ENCODE measurements at regions not wholly inside any gene's neighbourhood (a gene's known extent, or its start where the extent isn't known, plus 50 kb on each side); places are given as distances from the start of the nearest gene placed in this dataset.

DNA sequence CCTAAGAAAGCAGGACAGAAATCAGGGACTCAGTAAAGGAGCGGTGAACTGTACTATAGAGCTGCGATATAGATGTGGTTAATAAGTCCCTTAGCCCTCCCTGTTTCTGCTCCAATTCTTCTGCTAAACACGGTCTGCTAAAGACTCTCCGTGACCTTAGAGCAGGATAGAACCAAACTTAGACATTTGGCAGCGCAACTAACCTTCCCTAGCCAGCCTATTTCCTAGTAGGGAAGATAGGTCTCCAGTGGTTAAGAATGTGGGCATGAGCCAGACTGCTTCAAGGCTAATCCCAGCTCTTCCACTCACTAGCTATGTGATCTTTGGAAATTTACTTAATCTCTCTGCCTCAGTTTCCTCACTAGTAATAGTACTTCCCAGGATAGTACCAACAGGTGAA lies 193.6 kb upstream of the IL12A start:
- H4K20me1 ChIP-seq (ENCODE audit: insufficient read depth, low read length) = peaks cover 24% of the 10 kb centered on the region
- H3K4me2 ChIP-seq (ENCODE audit: insufficient read depth, low read length) = no peak overlapping the region
- H3K27me3 ChIP-seq (ENCODE audit: insufficient read depth, low read length) = no peaks in the 10 kb centered on the region
- H3K36me3 ChIP-seq (ENCODE audit: insufficient read depth, low read length) = peaks cover 4% of the 10 kb centered on the region
- peaks cover 39% of the 10 kb centered on the region for H3K4me1 ChIP-seq (ENCODE audit: insufficient read depth, low read length)
- peaks cover 99% of the 10 kb centered on the region for H3K79me2 ChIP-seq (ENCODE audit: insufficient read depth, low read length)
- DNase-seq (ENCODE audit: insufficient read length, low spot score, missing footprints) = no peak
- H3K27ac ChIP-seq (ENCODE audit: low read depth, low read length) = no peak overlapping the region
- TF ChIP-seq, protein P1, sequence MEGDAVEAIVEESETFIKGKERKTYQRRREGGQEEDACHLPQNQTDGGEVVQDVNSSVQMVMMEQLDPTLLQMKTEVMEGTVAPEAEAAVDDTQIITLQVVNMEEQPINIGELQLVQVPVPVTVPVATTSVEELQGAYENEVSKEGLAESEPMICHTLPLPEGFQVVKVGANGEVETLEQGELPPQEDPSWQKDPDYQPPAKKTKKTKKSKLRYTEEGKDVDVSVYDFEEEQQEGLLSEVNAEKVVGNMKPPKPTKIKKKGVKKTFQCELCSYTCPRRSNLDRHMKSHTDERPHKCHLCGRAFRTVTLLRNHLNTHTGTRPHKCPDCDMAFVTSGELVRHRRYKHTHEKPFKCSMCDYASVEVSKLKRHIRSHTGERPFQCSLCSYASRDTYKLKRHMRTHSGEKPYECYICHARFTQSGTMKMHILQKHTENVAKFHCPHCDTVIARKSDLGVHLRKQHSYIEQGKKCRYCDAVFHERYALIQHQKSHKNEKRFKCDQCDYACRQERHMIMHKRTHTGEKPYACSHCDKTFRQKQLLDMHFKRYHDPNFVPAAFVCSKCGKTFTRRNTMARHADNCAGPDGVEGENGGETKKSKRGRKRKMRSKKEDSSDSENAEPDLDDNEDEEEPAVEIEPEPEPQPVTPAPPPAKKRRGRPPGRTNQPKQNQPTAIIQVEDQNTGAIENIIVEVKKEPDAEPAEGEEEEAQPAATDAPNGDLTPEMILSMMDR (IDR thresholded peaks at IDR 0.05; ENCODE audit: extremely low read depth, low read depth, low read length) = no peak
- no peak overlapping the region for H2AFZ ChIP-seq (ENCODE audit: low read length)
- H3K4me3 ChIP-seq (ENCODE audit: insufficient read depth, low read length) = no peak overlapping the region
- no peaks in the 10 kb centered on the region for H3K9me3 ChIP-seq (ENCODE audit: low read depth, low read length)

DNA sequence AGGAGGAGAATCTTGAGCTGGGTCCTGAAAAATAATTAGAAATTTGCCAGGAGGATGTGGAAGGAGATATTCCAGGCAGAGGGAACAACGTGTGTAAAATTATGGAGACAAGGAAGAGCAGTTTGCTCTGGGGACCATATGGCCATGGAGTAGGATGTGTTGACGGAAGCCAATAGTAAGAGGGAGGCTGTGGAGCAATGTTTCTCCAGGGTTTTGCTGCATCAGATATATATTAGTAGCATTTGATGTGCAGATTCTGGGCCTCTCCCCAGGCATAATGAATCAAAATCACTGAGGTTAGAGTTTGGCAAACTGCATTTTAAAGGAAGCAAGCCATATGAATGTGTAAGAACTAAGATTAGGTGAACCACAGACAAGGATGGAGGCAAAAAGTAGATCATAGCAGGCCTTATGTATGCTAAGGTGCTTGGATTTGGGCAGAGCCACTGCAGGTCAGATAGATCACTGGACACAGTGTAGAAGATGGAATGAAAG lies 192.9 kb upstream of the IL12A start:
- H2AFZ ChIP-seq (ENCODE audit: low read length) = no peak overlapping the region
- peaks cover 26% of the 10 kb centered on the region for H4K20me1 ChIP-seq (ENCODE audit: insufficient read depth, low read length)
- no peak overlapping the region for H3K4me2 ChIP-seq (ENCODE audit: insufficient read depth, low read length)
- peak overlapping the region; percentile 76 for H3K27ac ChIP-seq (ENCODE audit: low read depth, low read length)
- TF ChIP-seq, protein P1 (IDR thresholded peaks at IDR 0.05; ENCODE audit: extremely low read depth, low read depth, low read length) = no peak
- H3K4me3 ChIP-seq (ENCODE audit: insufficient read depth, low read length) = no peak overlapping the region
- peaks cover 46% of the 10 kb centered on the region for H3K4me1 ChIP-seq (ENCODE audit: insufficient read depth, low read length)
- H3K36me3 ChIP-seq (ENCODE audit: insufficient read depth, low read length) = peaks cover 4% of the 10 kb centered on the region
- H3K27me3 ChIP-seq (ENCODE audit: insufficient read depth, low read length) = no peaks in the 10 kb centered on the region
- H3K79me2 ChIP-seq (ENCODE audit: insufficient read depth, low read length) = peaks cover 99% of the 10 kb centered on the region
- H3K9me3 ChIP-seq (ENCODE audit: low read depth, low read length) = no peaks in the 10 kb centered on the region
- no peak for DNase-seq (ENCODE audit: insufficient read length, low spot score, missing footprints)

DNA sequence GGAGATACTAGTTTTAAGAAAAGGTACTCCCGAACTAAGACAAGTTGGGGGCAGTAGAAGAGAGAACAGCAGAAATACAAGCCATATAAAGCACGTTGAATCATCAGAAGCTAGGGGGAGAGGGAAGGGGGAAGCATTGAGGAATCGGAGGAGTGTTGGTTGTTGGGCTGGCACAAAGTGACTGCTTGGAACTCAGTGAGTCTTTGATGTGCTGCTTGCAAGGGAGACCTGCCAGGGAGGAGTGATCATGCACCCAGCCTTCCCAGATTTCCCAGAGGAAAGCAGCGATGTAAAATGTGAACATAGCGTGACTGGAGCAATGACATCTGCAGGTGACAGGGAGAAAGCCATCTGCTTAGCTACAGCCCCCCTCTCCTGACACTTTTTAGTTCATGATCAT lies 192.4 kb upstream of the IL12A start:
- no peaks in the 10 kb centered on the region for H3K9me3 ChIP-seq (ENCODE audit: low read depth, low read length)
- peaks cover under 1% of the 10 kb centered on the region for H3K36me3 ChIP-seq (ENCODE audit: insufficient read depth, low read length)
- H3K27ac ChIP-seq (ENCODE audit: low read depth, low read length) = peak overlapping the region; percentile 76
- H4K20me1 ChIP-seq (ENCODE audit: insufficient read depth, low read length) = peaks cover 26% of the 10 kb centered on the region
- H3K4me1 ChIP-seq (ENCODE audit: insufficient read depth, low read length) = peaks cover 51% of the 10 kb centered on the region
- no peaks in the 10 kb centered on the region for H3K27me3 ChIP-seq (ENCODE audit: insufficient read depth, low read length)
- H3K79me2 ChIP-seq (ENCODE audit: insufficient read depth, low read length) = peaks cover 99% of the 10 kb centered on the region
- DNase-seq (ENCODE audit: insufficient read length, low spot score, missing footprints) = peak; percentile 27
- peak overlapping the region; percentile 4 for H3K4me2 ChIP-seq (ENCODE audit: insufficient read depth, low read length)
- H3K4me3 ChIP-seq (ENCODE audit: insufficient read depth, low read length) = no peak overlapping the region
- no peak overlapping the region for H2AFZ ChIP-seq (ENCODE audit: low read length)
- TF ChIP-seq, protein P1 (IDR thresholded peaks at IDR 0.05; ENCODE audit: extremely low read depth, low read depth, low read length) = no peak

DNA sequence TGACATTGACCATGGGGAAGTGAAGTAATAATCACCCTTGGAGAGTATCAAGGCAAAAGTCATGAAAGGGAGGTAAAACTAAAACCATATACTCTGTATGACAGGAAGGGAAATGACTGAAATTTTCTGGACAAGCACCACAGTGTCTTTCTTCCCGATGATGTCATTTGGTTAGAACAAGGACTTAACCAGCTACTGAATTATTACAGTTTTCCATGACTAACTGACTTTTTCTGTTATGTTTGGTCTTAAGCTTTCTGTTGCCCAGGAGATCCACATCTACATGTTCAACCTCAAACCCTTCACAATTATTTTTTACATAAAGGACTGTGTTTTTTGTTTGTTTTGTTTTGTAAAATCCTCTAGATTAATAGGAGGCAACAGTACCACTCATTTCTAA lies 191.9 kb upstream of the IL12A start:
- H3K27me3 ChIP-seq (ENCODE audit: insufficient read depth, low read length) = no peaks in the 10 kb centered on the region
- H3K79me2 ChIP-seq (ENCODE audit: insufficient read depth, low read length) = peaks cover 97% of the 10 kb centered on the region
- peak overlapping the region; percentile 76 for H3K27ac ChIP-seq (ENCODE audit: low read depth, low read length)
- no peak overlapping the region for H3K4me3 ChIP-seq (ENCODE audit: insufficient read depth, low read length)
- DNase-seq (ENCODE audit: insufficient read length, low spot score, missing footprints) = peak; percentile 62
- no peaks in the 10 kb centered on the region for H3K36me3 ChIP-seq (ENCODE audit: insufficient read depth, low read length)
- H3K9me3 ChIP-seq (ENCODE audit: low read depth, low read length) = no peaks in the 10 kb centered on the region
- peak overlapping the region; percentile 4 for H3K4me2 ChIP-seq (ENCODE audit: insufficient read depth, low read length)
- H3K4me1 ChIP-seq (ENCODE audit: insufficient read depth, low read length) = peaks cover 52% of the 10 kb centered on the region
- H2AFZ ChIP-seq (ENCODE audit: low read length) = no peak overlapping the region
- H4K20me1 ChIP-seq (ENCODE audit: insufficient read depth, low read length) = peaks cover 26% of the 10 kb centered on the region
- TF ChIP-seq, protein P1 (IDR thresholded peaks at IDR 0.05; ENCODE audit: extremely low read depth, low read depth, low read length) = no peak

All from osteoblast (primary cell).